ENCODE measurements at regions not wholly inside any gene's neighbourhood (a gene's known extent, or its start where the extent isn't known, plus 50 kb on each side); places are given as distances from the start of the nearest gene placed in this dataset.
"Not testable (repeated sequence)": the region's sequence is repeated elsewhere in the genome, so short reads cannot be mapped to it uniquely, and the experiment has no call there.

DNA sequence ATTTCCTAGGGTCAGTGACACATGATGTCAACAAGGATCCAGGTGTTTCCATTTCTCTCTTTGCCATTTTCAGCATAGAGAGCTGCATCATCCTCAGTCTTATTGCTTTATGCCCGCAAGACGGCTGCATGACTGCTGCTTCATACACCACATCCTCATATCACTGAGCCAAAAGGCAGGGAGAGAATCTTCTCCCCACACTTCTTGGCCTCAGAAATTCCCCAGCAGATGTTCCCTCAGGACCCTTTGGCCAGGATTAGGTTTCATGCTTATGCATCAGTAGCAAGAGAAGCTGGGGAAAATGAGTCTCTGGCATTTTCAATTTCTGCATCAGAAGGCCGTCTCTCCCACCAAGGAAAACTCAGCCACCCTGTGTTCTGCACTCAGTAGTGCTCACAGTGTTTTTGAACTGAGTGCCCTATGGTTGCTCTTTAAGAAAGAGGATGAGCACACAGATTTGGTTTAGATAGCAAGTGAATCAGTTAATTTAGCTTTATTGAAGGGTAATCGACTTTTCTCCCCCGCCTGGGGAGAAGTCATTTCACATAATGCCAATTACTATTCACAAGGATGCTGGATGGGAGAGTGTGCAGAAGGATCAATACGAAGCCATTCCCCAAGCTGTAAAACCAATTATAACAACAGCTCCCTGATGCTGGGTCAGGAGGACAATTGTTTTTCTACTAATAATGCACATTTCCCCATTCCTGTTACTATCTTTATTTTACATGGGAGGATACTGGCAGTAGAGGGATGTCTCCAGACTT, 360.2 kb downstream of the HHIPL2 start:
- DNase-seq (ENCODE audit: low read depth), result no peak

DNA sequence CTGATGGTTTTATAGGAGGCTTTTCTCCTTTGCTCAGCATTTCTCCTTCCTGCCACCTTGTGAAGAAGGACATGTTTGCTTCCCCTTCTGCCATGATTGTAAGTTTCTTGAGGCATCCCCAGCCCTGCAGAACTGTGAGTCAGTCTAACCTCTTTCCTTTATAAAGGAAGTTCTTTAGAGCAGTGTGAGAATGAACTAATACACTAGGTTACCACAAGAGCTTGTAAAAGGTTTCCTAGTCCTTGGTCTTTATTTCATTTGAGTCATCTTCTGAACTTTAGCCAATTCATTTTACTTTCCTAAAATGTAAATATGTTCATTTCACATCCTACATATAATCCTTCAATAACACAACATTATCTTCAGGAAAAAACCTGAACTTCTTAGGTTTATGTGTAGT, 365.3 kb downstream of the HHIPL2 start:
- no peak for DNase-seq (ENCODE audit: low read depth)

DNA sequence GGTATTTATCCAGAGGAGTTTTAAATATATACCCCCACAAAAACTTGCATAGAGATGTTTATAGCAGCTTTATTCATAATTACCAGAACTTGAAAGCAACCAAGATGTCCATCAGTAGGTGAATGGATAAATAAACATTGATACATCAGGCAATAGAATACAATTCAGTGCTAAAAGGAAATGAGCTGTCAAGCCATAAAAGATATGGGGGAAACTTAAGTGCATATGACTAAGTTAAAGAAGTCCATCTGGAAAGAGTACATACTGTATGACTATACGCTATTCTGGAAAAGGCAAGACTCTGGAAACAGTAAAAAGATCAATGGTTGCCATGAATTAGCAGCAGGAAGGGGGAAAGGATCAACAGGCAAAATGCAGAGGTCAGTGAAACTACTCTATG, 366.7 kb downstream of the HHIPL2 start:
- no peak for DNase-seq (ENCODE audit: low read depth)

DNA sequence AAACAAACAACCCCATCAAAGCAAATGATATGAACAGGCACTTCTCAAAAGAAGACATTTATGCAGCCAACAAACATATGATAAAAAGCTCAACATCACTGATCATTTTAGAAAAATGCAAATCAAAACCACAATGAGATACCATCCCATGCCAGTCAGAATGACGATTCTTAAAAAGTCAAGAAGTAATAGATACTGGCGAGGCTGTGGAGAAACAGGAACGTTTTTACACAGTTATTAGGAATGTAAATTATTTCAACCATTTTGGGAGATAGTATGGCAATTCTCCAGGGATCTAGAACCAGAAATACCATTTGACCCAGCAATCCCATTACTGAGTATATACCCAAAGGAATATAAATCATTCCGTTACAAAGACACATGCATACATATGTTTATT, 370.4 kb downstream of the HHIPL2 start:
- DNase-seq (ENCODE audit: low read depth), result not testable (repeated sequence)

DNA sequence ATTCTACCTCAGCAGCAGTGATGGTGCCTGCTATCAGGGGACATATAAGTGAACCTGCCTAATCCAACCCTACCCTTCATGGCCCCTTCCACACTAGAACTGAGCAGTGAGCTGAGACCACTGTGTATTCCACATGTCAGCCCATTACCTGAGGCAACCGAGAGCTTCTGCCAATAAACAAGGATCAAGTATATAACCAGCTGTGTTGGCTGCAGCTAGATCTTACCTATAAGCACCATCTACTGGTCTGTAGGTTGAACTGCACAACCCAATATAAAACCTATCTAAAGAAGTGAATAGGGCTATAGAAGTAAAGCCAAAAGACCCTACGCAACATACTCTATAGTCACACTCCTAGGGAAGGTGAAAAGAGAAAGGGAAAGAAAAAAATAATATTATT, 376.9 kb downstream of the HHIPL2 start:
- no peak for DNase-seq (ENCODE audit: low read depth)

DNA sequence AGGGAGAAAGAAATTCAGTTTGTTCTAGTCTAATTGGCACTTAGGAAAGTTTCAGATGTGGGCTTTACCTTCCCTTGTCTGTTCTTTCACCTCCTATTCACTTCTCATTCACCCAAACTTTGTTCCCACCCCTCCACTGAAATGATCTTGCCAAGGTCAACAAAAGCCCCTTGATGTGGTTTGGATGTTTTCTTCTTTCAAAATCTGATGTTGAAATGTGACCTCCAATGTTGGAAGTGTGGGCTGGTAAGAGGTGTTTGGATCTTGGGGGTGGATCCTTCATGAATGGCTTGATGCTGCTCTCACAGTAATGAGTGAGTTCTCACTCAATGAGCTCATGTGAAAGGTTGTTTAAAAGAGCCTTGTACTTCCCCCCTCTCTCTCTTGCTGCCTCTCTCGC, 379.3 kb downstream of the HHIPL2 start:
- DNase-seq (ENCODE audit: low read depth), result no peak

DNA sequence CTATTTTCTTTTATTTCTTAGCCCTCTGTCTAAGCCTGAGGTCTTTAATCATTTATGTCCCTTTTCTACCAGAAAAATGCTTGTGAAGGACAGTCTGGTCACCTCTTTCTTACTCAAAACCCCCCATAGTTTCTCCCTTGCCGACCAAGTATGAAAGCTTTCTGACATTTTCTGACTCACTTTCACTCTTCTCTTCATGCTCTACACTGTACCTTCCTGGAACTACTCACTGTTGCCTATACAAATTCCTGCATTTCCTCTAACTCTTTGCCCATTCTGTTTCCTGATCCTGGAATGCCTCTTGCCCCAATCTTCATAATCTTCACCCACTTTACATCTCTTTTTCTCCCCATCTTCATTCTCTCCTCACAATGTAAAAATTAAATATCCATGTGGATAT, 380.0 kb downstream of the HHIPL2 start:
- no peak for DNase-seq (ENCODE audit: low read depth)

DNA sequence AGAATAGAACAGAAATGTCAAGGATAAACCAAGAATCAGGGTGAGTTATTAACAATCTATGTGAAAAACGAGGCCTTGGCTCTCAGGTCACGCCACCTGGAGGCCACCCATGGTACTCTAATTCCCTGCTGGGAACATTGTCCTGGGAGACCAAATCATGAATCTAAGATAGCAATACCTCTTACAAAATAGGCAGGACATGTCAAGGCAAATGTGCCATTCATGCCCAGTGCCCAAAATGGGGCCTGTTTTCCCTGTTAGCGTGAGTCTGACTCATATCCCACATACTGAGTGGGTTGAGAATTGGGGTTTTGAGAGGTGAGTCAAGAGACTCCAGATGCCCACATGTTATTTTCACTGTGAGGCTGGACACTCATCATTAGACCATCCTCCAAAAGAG, 380.8 kb downstream of the HHIPL2 start:
- peak; percentile 97 for DNase-seq (ENCODE audit: low read depth)

DNA sequence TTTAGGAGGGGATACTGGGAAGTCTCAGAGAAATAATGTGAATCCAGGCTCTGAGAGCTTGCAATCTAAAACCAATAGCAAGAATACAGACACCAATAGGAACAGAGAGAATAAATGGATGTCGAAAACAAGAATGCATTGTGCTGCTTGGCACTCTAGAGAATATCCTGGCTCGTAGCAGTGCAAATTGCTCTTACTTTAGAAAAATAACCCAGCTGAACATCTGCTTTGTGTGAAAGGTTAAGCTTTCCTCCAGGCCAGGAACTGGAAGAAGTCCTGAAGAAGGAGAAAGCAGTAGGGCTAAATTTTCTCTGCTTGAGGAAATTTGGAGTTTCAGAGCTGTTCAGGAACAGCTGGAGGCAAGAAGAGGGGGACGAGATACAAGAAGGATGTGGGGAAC, 382.3 kb downstream of the HHIPL2 start:
- no peak for DNase-seq (ENCODE audit: low read depth)

DNA sequence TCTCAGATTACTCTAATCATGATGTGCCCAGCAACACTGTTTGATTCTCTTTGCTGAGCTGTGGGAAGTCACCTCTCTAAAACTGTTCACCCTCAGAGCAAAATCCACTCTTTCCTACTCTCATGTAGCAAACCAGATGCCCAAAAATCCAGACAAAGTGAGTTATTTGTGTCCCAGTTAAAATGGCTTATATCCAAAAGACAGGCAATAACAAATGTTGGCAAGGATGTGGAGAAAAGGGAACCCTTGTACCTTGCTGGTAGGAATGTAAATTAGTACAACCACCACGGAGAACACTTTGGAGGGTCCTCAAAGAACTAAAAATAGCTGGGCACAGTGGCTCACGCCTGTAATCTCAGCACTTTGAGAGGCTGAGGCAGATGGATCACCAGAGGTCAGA, 384.0 kb downstream of the HHIPL2 start:
- DNase-seq (ENCODE audit: low read depth), result no peak

DNA sequence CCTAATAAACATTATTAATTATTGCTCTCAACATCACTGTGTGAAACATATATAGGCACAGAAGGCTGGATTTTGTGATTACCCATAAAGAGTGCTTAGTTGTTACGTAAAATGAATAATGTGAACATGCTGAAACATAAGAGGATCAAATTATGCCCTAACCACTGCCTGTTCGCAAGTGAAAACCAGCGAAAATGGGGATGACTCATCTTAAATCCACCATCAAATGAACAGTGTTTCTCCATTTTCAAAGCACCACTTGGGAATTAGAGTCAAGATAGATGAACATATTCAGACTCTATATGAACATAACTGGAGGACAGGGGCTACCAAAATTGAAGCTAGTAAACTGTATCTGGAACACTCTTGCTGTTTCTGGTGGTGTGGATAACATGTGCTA, 386.2 kb downstream of the HHIPL2 start:
- DNase-seq (ENCODE audit: low read depth), result peak; percentile 47

DNA sequence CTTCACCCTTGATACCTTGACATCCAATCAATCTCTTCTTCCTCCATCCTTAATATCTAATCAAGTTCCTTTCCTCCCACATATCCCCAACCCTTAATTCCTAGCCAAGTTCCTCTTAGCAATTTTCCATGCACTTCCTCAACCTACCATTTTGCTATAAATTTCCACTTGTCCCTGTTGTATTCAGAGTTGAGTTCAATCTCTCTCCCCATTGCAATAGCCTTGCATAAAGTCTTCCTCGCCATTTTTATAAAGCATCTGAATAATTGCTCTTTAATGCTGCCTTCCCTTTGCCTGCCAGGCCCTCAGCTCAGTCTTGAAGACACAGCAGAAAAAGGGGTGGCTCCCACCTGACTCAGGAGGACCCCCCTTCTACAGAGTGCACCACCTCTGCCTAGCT, 390.3 kb downstream of the HHIPL2 start:
- DNase-seq (ENCODE audit: low read depth), result no peak

DNA sequence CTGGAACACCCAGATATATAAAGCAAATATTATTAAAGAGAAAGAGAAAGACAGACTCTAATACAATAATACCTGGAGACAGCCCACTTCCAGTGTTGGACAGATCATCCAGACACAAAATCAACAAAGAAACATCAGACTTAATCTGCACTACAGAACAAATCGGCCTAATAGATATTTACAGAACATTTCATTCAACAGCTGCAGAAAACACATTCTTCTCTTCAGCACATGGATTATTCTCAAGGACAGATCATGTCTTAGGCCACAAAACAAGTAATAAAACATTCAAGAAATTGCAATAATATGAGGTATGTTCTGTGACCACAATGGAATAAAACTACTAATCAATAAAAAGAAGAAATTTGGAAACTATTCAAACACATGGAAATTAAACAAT, 398.3 kb upstream of the DUSP10 start:
- peak; percentile 24 for DNase-seq (ENCODE audit: low read depth)

DNA sequence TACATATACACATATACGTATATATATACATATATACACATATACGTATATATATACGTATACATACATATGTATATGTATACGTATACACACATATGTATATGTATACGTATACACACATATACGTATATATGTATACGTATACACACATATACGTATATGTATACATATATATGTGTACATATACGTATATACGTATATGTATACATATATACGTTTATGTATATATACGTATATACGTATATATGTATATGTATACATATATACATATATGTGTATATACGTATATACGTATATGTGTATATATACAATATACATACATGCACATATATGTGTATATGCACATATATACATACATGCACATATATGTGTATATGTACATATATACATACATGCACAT, 396.2 kb upstream of the DUSP10 start:
- DNase-seq (ENCODE audit: low read depth), result no peak

DNA sequence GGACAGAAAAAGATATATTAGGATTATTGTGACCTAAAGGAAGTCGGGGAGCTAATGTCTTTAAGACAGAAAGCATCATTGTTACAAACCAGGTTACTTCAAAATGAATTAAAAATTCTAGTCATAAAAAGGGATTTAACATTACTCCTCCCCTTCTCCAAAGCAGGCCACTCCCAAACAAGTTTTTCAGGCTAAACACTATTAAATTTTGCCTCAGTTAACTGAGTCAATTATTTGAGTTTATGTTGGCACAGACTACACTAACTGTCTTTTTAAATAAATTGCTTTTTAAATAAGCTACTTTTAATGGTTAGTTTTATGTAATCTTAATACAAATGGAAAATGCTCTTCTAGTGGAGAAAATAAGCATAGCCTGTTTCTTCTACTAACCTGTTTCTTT, 395.0 kb upstream of the DUSP10 start:
- no peak for DNase-seq (ENCODE audit: low read depth)

DNA sequence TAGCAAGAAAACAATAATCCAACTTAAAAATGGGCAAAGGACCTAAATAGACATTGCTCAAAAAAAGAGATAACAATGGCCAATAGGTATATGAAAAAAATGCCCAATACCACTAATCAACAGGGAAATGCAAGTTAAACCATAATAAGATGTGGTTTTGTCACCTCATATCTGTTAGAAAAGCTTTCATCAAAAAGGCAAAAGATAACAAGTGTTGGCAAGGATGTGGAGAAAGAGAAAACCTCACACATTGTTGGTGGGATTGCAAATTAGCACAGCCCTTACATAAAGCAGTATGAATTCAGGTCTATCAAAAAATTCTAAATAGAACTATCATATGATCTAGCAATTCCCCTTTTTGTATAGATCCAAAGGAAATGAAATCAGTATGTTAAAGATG, 387.2 kb upstream of the DUSP10 start:
- no peak for DNase-seq (ENCODE audit: low read depth)

DNA sequence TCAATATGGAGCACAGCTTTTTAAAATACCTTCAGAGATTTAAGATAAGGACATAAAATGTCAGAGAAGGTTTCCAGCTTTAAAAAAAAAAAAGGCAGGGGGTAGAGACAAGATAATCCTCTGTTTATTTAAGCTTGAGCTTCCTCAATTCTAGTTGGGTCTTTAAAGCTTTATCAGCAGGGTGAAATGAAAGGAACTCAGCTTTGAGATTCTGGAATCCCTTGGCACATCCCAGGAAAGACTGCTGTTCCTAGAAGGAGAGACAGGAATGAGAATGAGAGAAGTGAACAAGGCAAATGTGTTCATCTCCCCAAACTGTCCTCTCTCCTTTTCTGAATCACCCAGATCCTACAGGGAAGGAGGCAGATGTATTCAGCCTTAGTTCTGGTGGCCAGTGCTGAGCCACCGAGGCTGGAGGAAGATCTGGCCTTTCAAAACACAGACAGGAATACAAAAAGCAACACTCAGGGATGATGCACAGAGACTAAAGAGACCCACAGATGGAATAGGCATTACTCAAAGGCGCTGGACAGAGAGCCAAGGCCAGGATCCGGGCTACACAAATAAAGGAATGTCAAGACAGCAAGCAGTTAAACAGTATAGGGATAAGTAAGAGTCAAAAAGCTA, 385.8 kb upstream of the DUSP10 start:
- DNase-seq (ENCODE audit: low read depth), result no peak

DNA sequence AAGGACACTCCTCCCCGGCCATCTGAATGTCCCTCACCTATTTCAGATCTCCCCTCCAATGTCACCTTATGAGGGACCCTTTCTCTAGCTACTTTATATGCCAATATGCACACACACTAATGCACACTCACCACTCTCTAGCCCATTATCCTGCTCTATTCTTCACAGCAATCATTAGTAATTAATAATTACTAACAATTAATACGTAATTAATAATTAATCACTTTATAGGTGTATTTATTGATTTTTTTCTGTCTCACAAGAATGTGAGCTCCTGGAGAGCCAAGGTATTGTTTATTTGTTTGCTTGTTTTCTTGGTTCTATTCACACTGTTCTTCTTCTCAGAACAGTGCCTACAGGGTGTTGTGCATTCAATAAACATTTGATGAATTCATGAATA, 385.2 kb upstream of the DUSP10 start:
- DNase-seq (ENCODE audit: low read depth), result no peak

DNA sequence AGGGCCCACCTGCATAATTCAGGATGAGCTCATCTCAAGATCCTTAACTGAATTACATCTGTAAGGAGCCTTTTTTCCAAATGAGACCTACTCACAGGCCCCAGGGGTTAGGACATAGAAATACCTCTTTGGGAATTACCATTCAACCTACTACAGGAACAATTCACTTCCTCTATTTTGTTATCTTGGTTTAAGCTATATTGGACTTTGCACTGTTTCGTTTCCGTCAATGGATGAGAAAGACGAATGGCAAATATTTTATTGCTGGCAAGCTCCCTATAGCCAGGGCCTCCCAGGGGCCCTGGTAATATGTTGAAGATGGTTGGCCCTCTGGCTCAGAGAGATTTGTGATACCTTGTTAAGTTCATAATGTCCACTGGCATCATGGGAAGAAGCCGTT, 384.2 kb upstream of the DUSP10 start:
- no peak for DNase-seq (ENCODE audit: low read depth)

DNA sequence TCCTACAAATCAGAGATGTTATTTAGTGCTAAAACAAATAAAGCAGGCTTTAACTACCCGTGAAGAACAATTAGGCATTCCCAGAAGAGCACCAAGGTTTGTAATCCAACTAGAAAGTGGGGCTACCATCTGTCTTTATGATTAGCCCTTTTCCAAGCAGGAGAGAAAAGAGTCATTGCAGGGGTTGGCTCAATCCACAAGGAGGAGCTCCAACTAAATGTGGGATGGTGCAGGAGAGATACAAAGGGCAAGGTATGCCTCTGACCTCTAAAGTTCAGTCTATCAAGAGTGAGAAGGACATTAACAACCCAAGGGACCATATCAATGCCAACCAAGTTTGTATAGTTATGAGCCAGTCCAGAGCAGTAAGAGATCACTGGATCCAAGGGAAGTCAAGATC, 382.7 kb upstream of the DUSP10 start:
- no peak for DNase-seq (ENCODE audit: low read depth)

DNA sequence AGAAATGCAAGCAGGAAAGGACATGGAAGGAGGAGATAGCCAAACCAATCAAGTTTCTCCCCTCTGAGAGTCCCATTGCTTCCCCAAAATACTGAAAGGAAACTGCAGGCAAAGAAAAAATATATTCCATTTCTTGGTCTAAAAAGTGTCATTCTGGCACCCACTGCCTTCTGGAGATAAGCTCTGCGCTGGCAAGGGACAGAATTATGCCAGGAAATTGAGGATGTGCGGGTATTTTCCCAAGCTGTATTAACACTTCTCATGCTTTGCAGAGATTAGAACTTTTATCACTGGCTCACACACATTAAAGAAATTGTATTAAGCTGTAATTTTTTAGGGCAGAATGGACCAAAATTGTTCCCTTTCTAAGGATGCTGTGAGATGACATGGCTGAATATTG, 381.2 kb upstream of the DUSP10 start:
- DNase-seq (ENCODE audit: low read depth), result no peak

DNA sequence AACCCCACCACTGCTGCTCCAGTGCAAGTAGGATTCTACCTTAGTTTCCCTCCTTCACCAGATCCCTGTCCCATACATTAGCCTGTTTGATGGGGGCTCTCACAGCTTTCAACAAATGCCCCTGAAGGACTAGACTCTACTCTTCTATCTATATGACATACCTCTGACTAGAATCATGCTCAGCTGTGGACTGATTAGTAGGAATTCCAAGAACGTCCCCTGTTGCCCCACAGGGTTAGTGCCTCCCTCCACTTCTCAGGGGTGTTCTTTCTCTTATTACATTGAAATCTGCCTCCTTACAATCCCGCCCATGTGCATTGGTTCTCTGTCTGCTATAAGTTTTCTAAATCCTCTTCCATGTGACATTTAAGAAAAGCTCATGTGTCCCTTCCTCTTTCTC, 375.9 kb upstream of the DUSP10 start:
- no peak for DNase-seq (ENCODE audit: low read depth)

DNA sequence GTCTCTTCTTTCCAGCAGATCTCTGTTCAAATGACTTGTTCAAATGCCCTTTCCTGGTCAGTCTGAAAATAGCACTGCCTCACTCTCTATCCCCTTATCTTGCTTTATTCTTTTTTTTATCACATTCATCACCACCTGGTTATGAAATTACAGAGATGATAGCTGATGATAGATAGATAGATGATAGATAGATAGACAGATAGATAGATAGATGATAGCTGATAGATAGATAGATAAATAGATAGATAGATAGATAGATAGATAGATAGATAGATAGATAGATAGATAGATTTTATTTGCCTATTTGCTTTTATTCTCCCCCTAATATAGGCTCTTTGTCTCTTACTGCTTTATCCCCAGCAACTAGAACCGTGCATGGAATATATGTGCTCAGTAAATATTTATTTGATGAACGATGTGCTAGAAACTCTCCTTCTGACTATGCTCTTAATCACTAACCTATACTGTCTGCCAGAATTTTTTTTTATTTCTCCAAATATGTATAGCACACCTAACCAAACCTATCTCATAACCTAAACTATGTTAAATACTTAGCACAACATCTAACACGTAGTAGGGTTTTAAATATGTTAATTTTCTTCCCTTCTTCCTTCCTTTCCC, 372.8 kb upstream of the DUSP10 start:
- DNase-seq (ENCODE audit: low read depth), result no peak
